ENCODE measurements at regions not wholly inside any gene's neighbourhood (a gene's known extent, or its start where the extent isn't known, plus 50 kb on each side); places are given as distances from the start of the nearest gene placed in this dataset.

GRCh38 chr10:113274176-113274829 lies 278.6 kb upstream of the HABP2 start:
- TF ChIP-seq CTCF (tag by site-specific recombination; IDR thresholded peaks at IDR 0.05) (no peak), ZNF311 (tag by site-specific recombination; IDR thresholded peaks at IDR 0.05; ENCODE audit: borderline replicate concordance) (no peak), ZNF660 (tag by site-specific recombination; IDR thresholded peaks at IDR 0.05) (no peak), ZSCAN18 (tag by site-specific recombination; IDR thresholded peaks at IDR 0.05) (no peak), YY1 (tag by site-specific recombination; IDR thresholded peaks at IDR 0.05) (no peak), ZNF416 (tag by site-specific recombination; IDR thresholded peaks at IDR 0.05) (no peak), ZNF366 (tag by site-specific recombination; conservative IDR thresholded peaks at IDR 0.05) (no peak), ZBTB7A (tag by site-specific recombination; IDR thresholded peaks at IDR 0.05; ENCODE audit: low read depth) (no peak), BCL6B (tag by site-specific recombination; IDR thresholded peaks at IDR 0.05) (no peak), ZNF654 (tag by site-specific recombination; IDR thresholded peaks at IDR 0.05; ENCODE audit: low read depth) (no peak), ELK4 (IDR thresholded peaks at IDR 0.05; ENCODE audit: borderline replicate concordance, low read depth, low read length) (no peak), MZF1 (tag by site-specific recombination; IDR thresholded peaks at IDR 0.05; ENCODE audit: borderline replicate concordance) (no peak), ZNF175 (tag by site-specific recombination; IDR thresholded peaks at IDR 0.05) (no peak)

Data from HEK293 (cell line).